ENCODE measurements at regions not wholly inside any gene's neighbourhood (a gene's known extent, or its start where the extent isn't known, plus 50 kb on each side); places are given as distances from the start of the nearest gene placed in this dataset.

DNA sequence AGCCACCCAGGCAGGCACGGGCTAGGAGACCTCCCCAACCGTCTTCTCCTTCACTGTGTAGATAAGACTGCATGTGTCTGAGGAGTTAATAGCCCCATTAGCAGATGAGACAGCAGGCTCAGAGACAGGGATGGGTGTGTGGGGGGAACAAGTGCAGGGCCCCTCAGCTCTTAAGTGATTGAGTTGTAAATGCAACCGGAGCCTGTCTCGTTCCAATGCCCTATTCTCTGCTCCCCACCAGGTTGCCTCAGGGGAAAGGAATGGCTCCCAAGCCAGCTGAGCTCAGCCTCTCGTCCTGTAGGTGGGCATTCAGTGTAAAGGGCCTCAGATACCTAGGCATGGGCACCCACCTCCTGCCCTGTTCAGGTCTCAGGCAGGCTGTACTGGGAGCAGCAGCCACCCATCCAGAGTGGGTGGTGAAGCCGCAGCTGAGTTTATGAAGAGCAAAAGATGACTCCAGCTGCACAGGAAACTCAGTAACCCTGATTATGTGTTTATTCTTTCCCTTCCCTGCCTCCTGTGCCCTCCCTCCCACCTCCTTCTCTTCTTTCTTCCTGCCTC lies 87.3 kb downstream of the PJA1 start:
- Histone ChIP-seq H3F3A (replicated peaks; ENCODE audit: insufficient read depth) (no peaks in the 10 kb centered on the region), H3K4me1 (ENCODE audit: control insufficient read depth in 1 of 2, insufficient read depth in 2 of 2, low read depth in 1 of 2, low read length in 1 of 2) (peaks cover 0 to 20% of the 10 kb centered on the region in 2 experiments; a peak in 1 of 4 replicates), H4K20me1 (ENCODE audit: insufficient read depth) (no peaks in the 10 kb centered on the region), H3K4me3 (ENCODE audit: low read depth in 2 of 2, low read length in 1 of 2) (no peak overlapping the region), H3K9ac (no peak overlapping the region), H3K36me3 (replicated peaks in 1 of 2; ENCODE audit: control insufficient read depth in 1 of 2, insufficient read depth in 2 of 2, low read length in 1 of 2) (no peaks in the 10 kb centered on the region), H3K27ac (ENCODE audit: low read depth in 2 of 2, low read length in 1 of 2) (no peak overlapping the region), H3K79me2 (ENCODE audit: insufficient read depth) (no peaks in the 10 kb centered on the region), H3K9me2 (no peaks in the 10 kb centered on the region), H3K27me3 (ENCODE audit: insufficient read depth) (no peaks in the 10 kb centered on the region; the same call in 1 of the 2 replicates), H3K9me3 (no peaks in the 10 kb centered on the region), H2AFZ (ENCODE audit: low read depth) (no peak overlapping the region), H3K4me2 (no peak overlapping the region)
- no peak for DNase-seq
- CTCF ChIA-PET = interaction anchor here (1.3 to 1.5 kb wide), 4 partner anchors 11 to 184 kb away, joined by 3 to 6 read pairs (median 4); no protein-coding TSS in a partner anchor
- WGBS (ENCODE audit: low lambda C conversion rate) = 26% methylated on average over 4 of the region's 6 CpGs
- TF ChIP-seq NRF1 (IDR thresholded peaks at IDR 0.05; ENCODE audit: low read depth, low read length) (no peak), RFX5 (IDR thresholded peaks at IDR 0.05; ENCODE audit: low read length) (no peak), RAD21 (IDR thresholded peaks at IDR 0.05; ENCODE audit: low read length) (no peak), TEAD4 (IDR thresholded peaks at IDR 0.05; ENCODE audit: borderline replicate concordance, insufficient read depth) (no peak)
- TF ChIP-seq, protein P1, sequence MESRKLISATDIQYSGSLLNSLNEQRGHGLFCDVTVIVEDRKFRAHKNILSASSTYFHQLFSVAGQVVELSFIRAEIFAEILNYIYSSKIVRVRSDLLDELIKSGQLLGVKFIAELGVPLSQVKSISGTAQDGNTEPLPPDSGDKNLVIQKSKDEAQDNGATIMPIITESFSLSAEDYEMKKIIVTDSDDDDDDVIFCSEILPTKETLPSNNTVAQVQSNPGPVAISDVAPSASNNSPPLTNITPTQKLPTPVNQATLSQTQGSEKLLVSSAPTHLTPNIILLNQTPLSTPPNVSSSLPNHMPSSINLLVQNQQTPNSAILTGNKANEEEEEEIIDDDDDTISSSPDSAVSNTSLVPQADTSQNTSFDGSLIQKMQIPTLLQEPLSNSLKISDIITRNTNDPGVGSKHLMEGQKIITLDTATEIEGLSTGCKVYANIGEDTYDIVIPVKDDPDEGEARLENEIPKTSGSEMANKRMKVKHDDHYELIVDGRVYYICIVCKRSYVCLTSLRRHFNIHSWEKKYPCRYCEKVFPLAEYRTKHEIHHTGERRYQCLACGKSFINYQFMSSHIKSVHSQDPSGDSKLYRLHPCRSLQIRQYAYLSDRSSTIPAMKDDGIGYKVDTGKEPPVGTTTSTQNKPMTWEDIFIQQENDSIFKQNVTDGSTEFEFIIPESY (IDR thresholded peaks at IDR 0.05; ENCODE audit: borderline replicate concordance, low read depth) = no peak
- TF ChIP-seq, protein P2, sequence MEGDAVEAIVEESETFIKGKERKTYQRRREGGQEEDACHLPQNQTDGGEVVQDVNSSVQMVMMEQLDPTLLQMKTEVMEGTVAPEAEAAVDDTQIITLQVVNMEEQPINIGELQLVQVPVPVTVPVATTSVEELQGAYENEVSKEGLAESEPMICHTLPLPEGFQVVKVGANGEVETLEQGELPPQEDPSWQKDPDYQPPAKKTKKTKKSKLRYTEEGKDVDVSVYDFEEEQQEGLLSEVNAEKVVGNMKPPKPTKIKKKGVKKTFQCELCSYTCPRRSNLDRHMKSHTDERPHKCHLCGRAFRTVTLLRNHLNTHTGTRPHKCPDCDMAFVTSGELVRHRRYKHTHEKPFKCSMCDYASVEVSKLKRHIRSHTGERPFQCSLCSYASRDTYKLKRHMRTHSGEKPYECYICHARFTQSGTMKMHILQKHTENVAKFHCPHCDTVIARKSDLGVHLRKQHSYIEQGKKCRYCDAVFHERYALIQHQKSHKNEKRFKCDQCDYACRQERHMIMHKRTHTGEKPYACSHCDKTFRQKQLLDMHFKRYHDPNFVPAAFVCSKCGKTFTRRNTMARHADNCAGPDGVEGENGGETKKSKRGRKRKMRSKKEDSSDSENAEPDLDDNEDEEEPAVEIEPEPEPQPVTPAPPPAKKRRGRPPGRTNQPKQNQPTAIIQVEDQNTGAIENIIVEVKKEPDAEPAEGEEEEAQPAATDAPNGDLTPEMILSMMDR (IDR thresholded peaks at IDR 0.05) = no peak
- TF ChIP-seq, protein P3, sequence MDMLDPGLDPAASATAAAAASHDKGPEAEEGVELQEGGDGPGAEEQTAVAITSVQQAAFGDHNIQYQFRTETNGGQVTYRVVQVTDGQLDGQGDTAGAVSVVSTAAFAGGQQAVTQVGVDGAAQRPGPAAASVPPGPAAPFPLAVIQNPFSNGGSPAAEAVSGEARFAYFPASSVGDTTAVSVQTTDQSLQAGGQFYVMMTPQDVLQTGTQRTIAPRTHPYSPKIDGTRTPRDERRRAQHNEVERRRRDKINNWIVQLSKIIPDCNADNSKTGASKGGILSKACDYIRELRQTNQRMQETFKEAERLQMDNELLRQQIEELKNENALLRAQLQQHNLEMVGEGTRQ (IDR thresholded peaks at IDR 0.05; ENCODE audit: borderline replicate concordance, low read depth, low read length) = no peak
- POLR2A ChIA-PET = no interaction called here

DNA sequence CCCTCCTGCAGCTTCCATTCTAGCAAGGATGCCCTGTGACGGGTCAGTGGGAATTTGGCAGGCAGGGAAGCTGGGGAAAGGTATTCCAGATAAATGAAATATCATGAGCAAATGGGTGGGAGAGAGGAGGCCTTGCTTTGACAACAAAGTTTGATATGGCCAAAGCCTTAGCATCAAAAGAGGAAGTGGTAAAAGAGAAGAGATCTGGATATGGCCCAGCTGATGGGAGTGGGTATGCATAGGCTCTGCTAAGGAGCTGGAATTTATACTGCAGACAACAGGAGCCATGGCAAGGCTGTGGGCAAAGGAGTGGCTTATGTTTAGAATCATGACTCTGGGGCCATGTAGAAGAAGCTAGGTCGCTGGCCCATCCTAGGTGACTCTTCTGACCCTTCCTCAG lies 89.2 kb downstream of the PJA1 start:
- H2AFZ ChIP-seq (ENCODE audit: low read depth) = no peak overlapping the region
- peaks cover 0 to 22% of the 10 kb centered on the region in 2 experiments; a peak in 1 of 4 replicates for H3K4me1 ChIP-seq (ENCODE audit: control insufficient read depth in 1 of 2, insufficient read depth in 2 of 2, low read depth in 1 of 2, low read length in 1 of 2)
- H3K79me2 ChIP-seq (ENCODE audit: insufficient read depth) = no peaks in the 10 kb centered on the region
- H3K9ac ChIP-seq = no peak overlapping the region
- H3F3A ChIP-seq (replicated peaks; ENCODE audit: insufficient read depth) = no peaks in the 10 kb centered on the region
- no peaks in the 10 kb centered on the region for H4K20me1 ChIP-seq (ENCODE audit: insufficient read depth)
- no peaks in the 10 kb centered on the region for H3K9me2 ChIP-seq
- 8% methylated on average over 2 of the region's 2 CpGs for WGBS (ENCODE audit: low lambda C conversion rate)
- no peak overlapping the region for H3K4me3 ChIP-seq (ENCODE audit: low read depth in 2 of 2, low read length in 1 of 2)
- H3K27me3 ChIP-seq (ENCODE audit: insufficient read depth) = no peaks in the 10 kb centered on the region; the same call in 1 of the 2 replicates
- ChIA-PET POLR2A (no interaction called here), CTCF (interaction anchor here (0.7 to 1.7 kb wide), 6 partner anchors 10 to 248 kb away, joined by 3 to 10 read pairs (median 3); no protein-coding TSS in a partner anchor)
- H3K36me3 ChIP-seq (replicated peaks in 1 of 2; ENCODE audit: control insufficient read depth in 1 of 2, insufficient read depth in 2 of 2, low read length in 1 of 2) = no peaks in the 10 kb centered on the region
- H3K27ac ChIP-seq (ENCODE audit: low read depth in 2 of 2, low read length in 1 of 2) = no peak overlapping the region
- H3K4me2 ChIP-seq = no peak overlapping the region
- no peaks in the 10 kb centered on the region for H3K9me3 ChIP-seq
- TF ChIP-seq RFX5 (IDR thresholded peaks at IDR 0.05; ENCODE audit: low read length) (no peak), EP300 (IDR thresholded peaks at IDR 0.05; ENCODE audit: borderline replicate concordance in 1 of 2, low read depth in 1 of 2, low read length in 1 of 2) (no peak)
- TF ChIP-seq, protein P2 (IDR thresholded peaks at IDR 0.05) = no peak
- DNase-seq = no peak

Measured in SK-N-SH (cell line).